Vagina (tissue), 2 donors: ENCODE measurements at regions not wholly inside any gene's neighbourhood (a gene's known extent, or its start where the extent isn't known, plus 50 kb on each side); places are given as distances from the start of the nearest gene placed in this dataset.

Experiments
- CTCF ChIP-seq, 3 experiments: fragments of 450-650 bp in 2 of 3; fragments of 200-600 bp in 1 of 3; sonication (generic) in 1 of 3; IDR thresholded peaks; one replicate each; pipeline ENCODE4 v1.5.1; 2017 to 2019; ENCODE audit warnings: antibody characterized with exemption in 3 of 3, mild to moderate bottlenecking in 2 of 3, moderate library complexity in 2 of 3
- POLR2A ChIP-seq, 2 donors: fragments of 450-650 bp; IDR thresholded peaks; one replicate each; pipeline ENCODE4 v1.6.1; 2017; ENCODE audit warnings: antibody characterized with exemption in 2 of 2, mild to moderate bottlenecking in 2 of 2, moderate library complexity in 2 of 2
- POLR2AphosphoS5 ChIP-seq, 2 donors: sonication (generic); formaldehyde crosslinking; IDR thresholded peaks; one replicate each; pipeline ENCODE4 v1.9.0; 2017; ENCODE audit warnings: antibody characterized with exemption in 2 of 2, mild to moderate bottlenecking in 2 of 2, low read depth in 1 of 2; ENCODE audit not compliant: insufficient read depth in 1 of 2

GRCh38 chrX:134173541-134174272 lies 63.3 kb upstream of the CCDC160 start:
- TF ChIP-seq CTCF (IDR thresholded peaks at IDR 0.05) (no peak), POLR2A (IDR thresholded peaks at IDR 0.05) (no peak), POLR2AphosphoS5 (IDR thresholded peaks at IDR 0.05; ENCODE audit: insufficient read depth in 1 of 2, low read depth in 1 of 2) (no peak)
